AG04450 (cell line): ENCODE measurements at regions not wholly inside any gene's neighbourhood (a gene's known extent, or its start where the extent isn't known, plus 50 kb on each side); places are given as distances from the start of the nearest gene placed in this dataset.
"Not testable (repeated sequence)": the region's sequence is repeated elsewhere in the genome, so short reads cannot be mapped to it uniquely, and the experiment has no call there.

ENCODE experiments used
- CTCF ChIA-PET: fragments of 300-600, 350-600 bp; formaldehyde crosslinking; extraction: SDS; loops from one replicate; lab custom pipeline; 2022; ENCODE audit warnings: antibody characterized with exemption, inconsistent platforms; lab: Charles Lee
- POLR2A ChIA-PET: fragments of 350-600 bp; formaldehyde crosslinking; extraction: SDS; loops from one replicate; lab custom pipeline; 2021; ENCODE audit warnings: antibody characterized with exemption, inconsistent platforms; lab: Yijun Ruan, JAX
- DNase-seq: peaks from one replicate; pipeline ENCODE4 v3.0.0-alpha.2; 2011; ENCODE audit warnings: low read depth, low spot score
- H3K27ac ChIP-seq: one replicate; pipeline ENCODE4 v1.5.1; 2012; ENCODE audit warnings: low read depth, low read length, control low read depth
- H3K27me3 ChIP-seq: one replicate; pipeline ENCODE4 v1.6.0; 2012; ENCODE audit warnings: low read length; ENCODE audit not compliant: control insufficient read depth, insufficient read depth
- H3K4me3 ChIP-seq: 2 replicates; pipeline ENCODE4 v1.5.1; 2011; ENCODE audit warnings: mild to moderate bottlenecking, low read depth, low read length, control low read depth
- H3K9me3 ChIP-seq: 2 replicates; pipeline ENCODE4 v1.5.1; 2012; ENCODE audit warnings: low read length; ENCODE audit not compliant: control insufficient read depth, insufficient read depth
- TF ChIP-seq, protein P1 (sequence below): IDR thresholded peaks from 2 replicates; pipeline ENCODE4 v1.5.1; 2011; ENCODE audit warnings: low read depth, low read length, control low read depth, inconsistent platforms

GRCh38 chr22:35483730-35484129 is 56.9 kb upstream of the RASD2 start:
- POLR2A ChIA-PET = interaction anchor here (0.6 kb wide), 1 partner anchor 133 kb away, joined by 4 read pairs; no protein-coding TSS in a partner anchor
- TF ChIP-seq, protein P1, sequence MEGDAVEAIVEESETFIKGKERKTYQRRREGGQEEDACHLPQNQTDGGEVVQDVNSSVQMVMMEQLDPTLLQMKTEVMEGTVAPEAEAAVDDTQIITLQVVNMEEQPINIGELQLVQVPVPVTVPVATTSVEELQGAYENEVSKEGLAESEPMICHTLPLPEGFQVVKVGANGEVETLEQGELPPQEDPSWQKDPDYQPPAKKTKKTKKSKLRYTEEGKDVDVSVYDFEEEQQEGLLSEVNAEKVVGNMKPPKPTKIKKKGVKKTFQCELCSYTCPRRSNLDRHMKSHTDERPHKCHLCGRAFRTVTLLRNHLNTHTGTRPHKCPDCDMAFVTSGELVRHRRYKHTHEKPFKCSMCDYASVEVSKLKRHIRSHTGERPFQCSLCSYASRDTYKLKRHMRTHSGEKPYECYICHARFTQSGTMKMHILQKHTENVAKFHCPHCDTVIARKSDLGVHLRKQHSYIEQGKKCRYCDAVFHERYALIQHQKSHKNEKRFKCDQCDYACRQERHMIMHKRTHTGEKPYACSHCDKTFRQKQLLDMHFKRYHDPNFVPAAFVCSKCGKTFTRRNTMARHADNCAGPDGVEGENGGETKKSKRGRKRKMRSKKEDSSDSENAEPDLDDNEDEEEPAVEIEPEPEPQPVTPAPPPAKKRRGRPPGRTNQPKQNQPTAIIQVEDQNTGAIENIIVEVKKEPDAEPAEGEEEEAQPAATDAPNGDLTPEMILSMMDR = no peak
- Histone ChIP-seq H3K27me3 (peaks cover 4% of the 10 kb centered on the region), H3K4me3 (no peak overlapping the region), H3K27ac (no peak overlapping the region), H3K9me3 (no peaks in the 10 kb centered on the region)
- CTCF ChIA-PET = no interaction called here
- DNase-seq = no peak

DNA sequence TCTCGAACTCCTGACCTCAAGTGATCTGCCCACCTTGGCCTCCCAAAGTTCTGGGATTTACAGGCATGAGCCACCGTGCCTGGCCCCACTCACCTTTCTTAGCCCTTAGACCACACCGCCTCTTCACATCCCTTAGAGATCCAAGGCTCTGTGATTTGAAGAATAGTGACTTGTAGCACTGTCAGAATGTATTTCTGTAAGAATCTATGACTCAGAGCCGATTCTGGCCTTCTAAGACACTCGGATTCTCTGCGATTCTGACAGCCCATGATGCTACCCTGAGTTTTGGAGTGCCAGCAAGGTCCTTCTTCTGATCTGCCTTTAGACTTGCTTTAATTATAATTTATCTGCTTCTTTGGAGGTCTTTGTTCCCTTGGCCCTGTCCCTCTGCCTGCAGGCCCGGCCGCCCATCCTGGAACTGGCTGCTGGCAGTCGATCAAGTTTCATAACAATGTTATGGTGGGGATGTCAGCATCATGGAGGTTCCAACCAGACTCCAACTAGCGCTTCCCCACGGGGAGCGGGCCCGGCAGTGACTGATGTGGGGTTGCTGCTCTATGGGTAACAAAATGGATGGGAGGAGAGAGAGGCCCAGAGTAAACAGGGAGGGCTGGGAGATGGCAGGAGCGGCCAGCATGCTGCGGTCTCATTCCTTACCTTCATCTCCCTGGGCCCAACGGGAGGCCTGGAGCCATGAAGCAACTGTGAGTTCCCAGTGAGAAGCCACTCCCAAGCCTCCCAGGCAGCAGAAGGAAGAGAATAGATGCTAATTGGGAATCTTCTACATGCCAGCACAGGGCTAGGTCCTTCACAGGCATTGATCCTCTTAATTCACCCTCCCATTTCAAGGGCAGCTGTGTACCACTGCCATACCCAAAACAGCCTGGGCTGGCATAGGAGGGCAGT is 55.7 kb upstream of the RASD2 start:
- no peak overlapping the region for H3K27ac ChIP-seq
- no peaks in the 10 kb centered on the region for H3K9me3 ChIP-seq
- no peak for DNase-seq
- ChIA-PET POLR2A (no interaction called here), CTCF (no interaction called here)
- TF ChIP-seq, protein P1 = no peak
- H3K4me3 ChIP-seq = no peak overlapping the region
- peaks cover 6% of the 10 kb centered on the region for H3K27me3 ChIP-seq

DNA sequence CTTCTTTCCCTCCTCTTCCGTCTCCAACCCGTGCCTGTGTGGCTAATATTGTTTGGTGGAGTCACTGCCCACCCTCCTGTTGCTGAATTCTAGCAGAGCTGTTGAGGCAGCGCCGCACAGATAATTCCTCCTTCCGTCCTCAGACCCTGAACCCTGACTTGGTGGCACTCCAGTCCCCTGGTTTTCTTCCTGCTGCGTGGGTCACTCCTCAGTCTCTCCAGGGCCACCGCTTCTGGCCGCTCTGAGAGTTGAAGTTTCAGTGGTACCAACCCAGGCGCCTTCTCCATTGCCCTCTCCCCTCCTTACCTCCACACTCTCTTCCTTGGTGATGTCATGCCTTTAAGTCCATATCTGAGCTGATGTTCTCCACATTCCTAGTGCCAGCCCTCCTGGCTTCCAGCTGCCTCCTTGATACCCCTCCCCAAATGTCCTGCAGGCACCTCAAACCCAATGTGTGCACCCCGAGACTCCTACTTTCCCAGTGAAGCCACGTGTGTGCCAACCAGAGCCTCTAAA is 54.5 kb upstream of the RASD2 start:
- Histone ChIP-seq H3K27me3 (peaks cover 6% of the 10 kb centered on the region), H3K9me3 (no peaks in the 10 kb centered on the region), H3K4me3 (no peak overlapping the region), H3K27ac (no peak overlapping the region)
- ChIA-PET CTCF (no interaction called here), POLR2A (no interaction called here)
- TF ChIP-seq, protein P1 = no peak
- DNase-seq = no peak

DNA sequence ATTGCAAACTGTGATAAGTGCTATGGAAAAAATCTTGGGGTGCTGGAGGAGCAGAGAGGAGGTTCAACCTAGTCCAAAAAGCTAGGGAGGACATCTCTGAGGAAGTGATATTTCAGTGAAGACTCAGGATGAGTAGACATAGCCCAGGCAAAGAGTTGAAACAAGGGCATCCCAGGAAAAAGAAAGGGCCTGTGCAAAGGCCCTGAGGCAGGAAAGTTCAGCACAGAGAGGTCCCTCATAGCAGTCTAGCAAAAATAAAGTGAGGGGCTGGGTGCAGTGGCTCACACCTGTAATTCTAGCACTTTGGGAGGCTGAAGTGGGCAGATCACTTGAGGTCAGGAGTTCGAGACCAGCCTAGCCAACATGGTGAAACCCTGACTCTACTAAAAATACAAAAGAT is 53.0 kb upstream of the RASD2 start:
- CTCF ChIA-PET, H3K27ac ChIP-seq, POLR2A ChIA-PET, H3K9me3 ChIP-seq, H3K4me3 ChIP-seq, DNase-seq, H3K27me3 ChIP-seq: not testable (repeated sequence)

- Histone ChIP-seq H3K9me3 (no peaks in the 10 kb centered on the region), H3K27ac (no peak overlapping the region), H3K27me3 (peaks cover 14% of the 10 kb centered on the region), H3K4me3 (no peak overlapping the region)
- DNase-seq = no peak
- TF ChIP-seq, protein P1 = no peak
- POLR2A ChIA-PET = no interaction called here
- CTCF ChIA-PET = no interaction called here
These were observed 52.1 kb upstream of the RASD2 start for GRCh38 chr22:35488513-35488912.
